ENCODE measurements at regions not wholly inside any gene's neighbourhood (a gene's known extent, or its start where the extent isn't known, plus 50 kb on each side); places are given as distances from the start of the nearest gene placed in this dataset.

DNA sequence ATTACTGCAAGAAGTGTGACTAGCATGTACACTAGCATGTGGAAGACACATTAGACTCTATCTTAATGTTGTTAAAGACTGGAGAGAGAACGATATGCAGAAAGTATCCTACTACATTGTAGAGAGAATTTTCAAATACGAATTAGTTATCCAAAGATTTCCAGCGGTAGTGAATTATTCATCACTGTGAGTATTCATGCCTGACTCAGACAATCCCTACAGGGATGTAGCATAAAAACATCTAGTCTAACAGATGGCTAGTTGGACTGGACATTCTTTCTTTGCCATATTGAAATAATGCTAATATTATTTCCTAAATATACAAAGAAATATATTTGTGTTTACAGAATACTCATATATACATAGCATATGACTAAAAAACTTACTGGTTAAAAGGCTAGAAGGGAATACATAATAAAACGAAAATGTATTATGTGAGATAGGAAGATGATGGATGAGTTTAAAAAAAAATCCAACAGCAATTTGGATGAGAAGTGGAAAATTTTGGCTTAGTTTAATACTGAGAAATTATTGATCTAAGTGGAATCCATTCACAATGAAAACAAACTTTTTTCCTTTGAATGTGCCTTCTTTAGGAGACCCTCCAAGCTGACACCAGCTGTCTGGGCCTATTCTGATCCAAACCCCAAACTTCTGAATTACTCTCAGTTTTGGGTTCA, 580.7 kb downstream of the RFPL4B start (continued):
- TF ChIP-seq GATA2 (CRISPR knock-in tag; IDR thresholded peaks at IDR 0.05), result no peak
- TF ChIP-seq ELF1 (IDR thresholded peaks at IDR 0.05), result no peak
- TF ChIP-seq, protein P1, sequence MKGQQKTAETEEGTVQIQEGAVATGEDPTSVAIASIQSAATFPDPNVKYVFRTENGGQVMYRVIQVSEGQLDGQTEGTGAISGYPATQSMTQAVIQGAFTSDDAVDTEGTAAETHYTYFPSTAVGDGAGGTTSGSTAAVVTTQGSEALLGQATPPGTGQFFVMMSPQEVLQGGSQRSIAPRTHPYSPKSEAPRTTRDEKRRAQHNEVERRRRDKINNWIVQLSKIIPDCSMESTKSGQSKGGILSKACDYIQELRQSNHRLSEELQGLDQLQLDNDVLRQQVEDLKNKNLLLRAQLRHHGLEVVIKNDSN (IDR thresholded peaks at IDR 0.05; ENCODE audit: borderline replicate concordance, low read depth), result no peak
- no peak for TF ChIP-seq TCF12 (IDR thresholded peaks at IDR 0.05)
- TF ChIP-seq SMC3 (IDR thresholded peaks at IDR 0.05; ENCODE audit: low read depth, low read length), result no peak
- no peak for TF ChIP-seq RFX5 (IDR thresholded peaks at IDR 0.05; ENCODE audit: low read length)

DNA sequence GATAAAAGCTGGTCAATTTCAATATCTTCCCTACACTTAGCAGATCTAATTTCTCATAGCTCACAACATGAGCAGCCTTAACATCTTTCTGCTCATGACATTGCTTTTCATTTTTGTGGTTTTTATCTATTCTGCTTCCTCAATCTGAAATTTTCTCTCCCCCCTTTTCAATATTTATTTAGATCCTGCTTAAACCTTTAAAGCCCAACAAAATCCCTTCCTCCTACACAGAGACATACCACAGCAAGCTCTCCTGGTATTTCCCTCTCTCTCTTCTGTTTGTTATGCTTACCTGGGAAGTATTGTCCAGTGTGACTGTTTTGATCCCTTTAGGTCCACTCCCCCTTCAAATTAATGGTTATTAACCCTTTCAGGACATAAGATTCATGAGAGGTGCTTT, 582.5 kb downstream of the RFPL4B start:
- Histone ChIP-seq H3K27me3 (ENCODE audit: insufficient read depth) (no peaks in the 10 kb centered on the region), H3K9me2 (no peaks in the 10 kb centered on the region), H3K27ac (ENCODE audit: low read depth in 2 of 2, low read length in 1 of 2) (peak overlapping the region in 1 of 2 experiments; percentile 53; a peak in 1 of 4 replicates), H3K4me2 (no peak overlapping the region), H3F3A (replicated peaks; ENCODE audit: insufficient read depth) (peaks cover 4% of the 10 kb centered on the region), H3K9ac (no peak overlapping the region), H3K4me3 (ENCODE audit: low read depth in 2 of 2, low read length in 1 of 2) (no peak overlapping the region), H4K20me1 (ENCODE audit: insufficient read depth) (no peaks in the 10 kb centered on the region), H2AFZ (ENCODE audit: low read depth) (peak overlapping the region; percentile 39; the same call in 1 of the 2 replicates), H3K4me1 (ENCODE audit: control insufficient read depth in 1 of 2, insufficient read depth in 2 of 2, low read depth in 1 of 2, low read length in 1 of 2) (peaks cover 0 to 9% of the 10 kb centered on the region in 2 experiments; a peak in 2 of 4 replicates), H3K79me2 (ENCODE audit: insufficient read depth) (no peaks in the 10 kb centered on the region), H3K9me3 (no peaks in the 10 kb centered on the region), H3K36me3 (replicated peaks in 1 of 2; ENCODE audit: control insufficient read depth in 1 of 2, insufficient read depth in 2 of 2, low read length in 1 of 2) (no peaks in the 10 kb centered on the region)
- TF ChIP-seq, protein P2, sequence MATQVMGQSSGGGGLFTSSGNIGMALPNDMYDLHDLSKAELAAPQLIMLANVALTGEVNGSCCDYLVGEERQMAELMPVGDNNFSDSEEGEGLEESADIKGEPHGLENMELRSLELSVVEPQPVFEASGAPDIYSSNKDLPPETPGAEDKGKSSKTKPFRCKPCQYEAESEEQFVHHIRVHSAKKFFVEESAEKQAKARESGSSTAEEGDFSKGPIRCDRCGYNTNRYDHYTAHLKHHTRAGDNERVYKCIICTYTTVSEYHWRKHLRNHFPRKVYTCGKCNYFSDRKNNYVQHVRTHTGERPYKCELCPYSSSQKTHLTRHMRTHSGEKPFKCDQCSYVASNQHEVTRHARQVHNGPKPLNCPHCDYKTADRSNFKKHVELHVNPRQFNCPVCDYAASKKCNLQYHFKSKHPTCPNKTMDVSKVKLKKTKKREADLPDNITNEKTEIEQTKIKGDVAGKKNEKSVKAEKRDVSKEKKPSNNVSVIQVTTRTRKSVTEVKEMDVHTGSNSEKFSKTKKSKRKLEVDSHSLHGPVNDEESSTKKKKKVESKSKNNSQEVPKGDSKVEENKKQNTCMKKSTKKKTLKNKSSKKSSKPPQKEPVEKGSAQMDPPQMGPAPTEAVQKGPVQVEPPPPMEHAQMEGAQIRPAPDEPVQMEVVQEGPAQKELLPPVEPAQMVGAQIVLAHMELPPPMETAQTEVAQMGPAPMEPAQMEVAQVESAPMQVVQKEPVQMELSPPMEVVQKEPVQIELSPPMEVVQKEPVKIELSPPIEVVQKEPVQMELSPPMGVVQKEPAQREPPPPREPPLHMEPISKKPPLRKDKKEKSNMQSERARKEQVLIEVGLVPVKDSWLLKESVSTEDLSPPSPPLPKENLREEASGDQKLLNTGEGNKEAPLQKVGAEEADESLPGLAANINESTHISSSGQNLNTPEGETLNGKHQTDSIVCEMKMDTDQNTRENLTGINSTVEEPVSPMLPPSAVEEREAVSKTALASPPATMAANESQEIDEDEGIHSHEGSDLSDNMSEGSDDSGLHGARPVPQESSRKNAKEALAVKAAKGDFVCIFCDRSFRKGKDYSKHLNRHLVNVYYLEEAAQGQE (IDR thresholded peaks at IDR 0.05; ENCODE audit: low read depth, low read length), result no peak
- TF ChIP-seq, protein P1 (IDR thresholded peaks at IDR 0.05; ENCODE audit: borderline replicate concordance, low read depth), result no peak
- TF ChIP-seq MEF2A (IDR thresholded peaks at IDR 0.05; ENCODE audit: borderline replicate concordance, low read depth) (no peak), EZH2phosphoT487 (IDR thresholded peaks at IDR 0.05; ENCODE audit: borderline replicate concordance, low read depth) (no peak), ELF1 (IDR thresholded peaks at IDR 0.05) (no peak), GABPA (IDR thresholded peaks at IDR 0.05; ENCODE audit: low read depth) (no peak)
- POLR2A ChIA-PET, result no interaction called here
- CTCF ChIA-PET, result interaction anchor here (1.1 kb wide), 1 partner anchor 8 kb away, joined by 3 read pairs; no protein-coding TSS in a partner anchor
- DNase-seq, result no peak

Measured in SK-N-SH (cell line).